K562 (cell line): ENCODE measurements at regions not wholly inside any gene's neighbourhood (a gene's known extent, or its start where the extent isn't known, plus 50 kb on each side); places are given as distances from the start of the nearest gene placed in this dataset.

ENCODE experiments used
- CHCHD3 ChIP-seq: fragments of 250-450 bp; sonication (Bioruptor Pico); IDR thresholded peaks from 2 replicates; pipeline ENCODE4 v2.1.2; 2022; ENCODE audit warnings: mild to moderate bottlenecking
- LEF1 ChIP-seq: fragments of 450-650 bp; IDR thresholded peaks from 2 replicates; pipeline ENCODE4 v1.6.1; 2016; ENCODE audit warnings: mild to moderate bottlenecking
- MED1 ChIP-seq: sonication (generic); formaldehyde crosslinking; IDR thresholded peaks from 2 replicates; pipeline ENCODE4 v1.8.1; 2023; ENCODE audit warnings: missing genetic modification reagents, borderline replicate concordance
- POLR2A ChIP-seq: fragments of 450-650 bp; conservative IDR thresholded peaks from 2 replicates; pipeline ENCODE4 v1.6.1; 2016
- PRPF4 ChIP-seq: fragments of 200-400 bp; formaldehyde crosslinking; IDR thresholded peaks from one replicate; pipeline ENCODE4 v1.6.1; 2017; ENCODE audit warnings: low read length, low read depth, mild to moderate bottlenecking; ENCODE audit not compliant: insufficient read depth, poor library complexity, severe bottlenecking
- SMAD4 ChIP-seq: fragments of 250-450 bp; sonication (Bioruptor Pico); conservative IDR thresholded peaks from 2 replicates; pipeline ENCODE4 v1.8.0; 2021; ENCODE audit warnings: inconsistent platforms, mild to moderate bottlenecking, moderate library complexity
- TEAD2 ChIP-seq: fragments of 450-650 bp; IDR thresholded peaks from 2 replicates; pipeline ENCODE4 v1.6.1; 2016; ENCODE audit warnings: missing genetic modification characterization, control low read depth, missing compliant biosample characterization
- ZNF174 ChIP-seq: fragments of 250-450 bp; sonication (Bioruptor Pico); IDR thresholded peaks from 2 replicates; pipeline ENCODE4 v1.4.0; 2020; ENCODE audit warnings: mild to moderate bottlenecking
- TF ChIP-seq, protein P1 (sequence below), 3 experiments: IDR thresholded peaks in 2 of 3; conservative IDR thresholded peaks in 1 of 3; 2 replicates each; pipeline ENCODE4 v1.5.1; 2011 to 2012; ENCODE audit warnings: low read length in 3 of 3, mild to moderate bottlenecking in 3 of 3, control low read depth in 2 of 3, improper control_type of control experiment in 1 of 3, inconsistent platforms in 1 of 3, low read depth in 1 of 3, mixed read lengths in 1 of 3, moderate library complexity in 1 of 3; ENCODE audit not compliant: insufficient read depth in 2 of 3
- TF ChIP-seq, protein P2 (sequence below): sonication (generic); formaldehyde crosslinking; IDR thresholded peaks from 2 replicates; pipeline ENCODE4 v1.9.0; 2022; ENCODE audit warnings: mild to moderate bottlenecking, missing genetic modification reagents

DNA sequence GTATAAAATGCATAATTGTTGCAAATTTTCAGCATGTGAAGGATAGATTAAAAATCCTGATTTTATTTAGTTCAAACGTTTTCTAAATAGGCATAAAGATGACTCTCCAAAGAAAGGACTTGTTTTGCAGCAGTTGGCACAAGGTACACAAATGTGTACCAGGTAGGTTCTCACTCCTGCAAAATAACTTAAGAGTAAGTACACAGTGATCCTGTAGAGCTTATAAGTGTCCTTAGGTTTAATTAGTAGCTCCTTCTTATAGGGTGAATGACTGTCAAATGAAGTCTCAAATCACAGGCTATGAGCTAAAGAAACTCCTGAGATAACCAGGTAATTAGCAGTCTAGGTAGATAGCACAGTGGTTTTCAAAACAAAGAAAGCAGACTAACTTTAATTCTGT is 330.6 kb upstream of the MDGA2 start:
- TF ChIP-seq PRPF4, result no peak
- no peak for TF ChIP-seq SMAD4 (CRISPR knock-in tag)
- no peak for TF ChIP-seq ZNF174 (CRISPR knock-in tag)
- TF ChIP-seq, protein P1, sequence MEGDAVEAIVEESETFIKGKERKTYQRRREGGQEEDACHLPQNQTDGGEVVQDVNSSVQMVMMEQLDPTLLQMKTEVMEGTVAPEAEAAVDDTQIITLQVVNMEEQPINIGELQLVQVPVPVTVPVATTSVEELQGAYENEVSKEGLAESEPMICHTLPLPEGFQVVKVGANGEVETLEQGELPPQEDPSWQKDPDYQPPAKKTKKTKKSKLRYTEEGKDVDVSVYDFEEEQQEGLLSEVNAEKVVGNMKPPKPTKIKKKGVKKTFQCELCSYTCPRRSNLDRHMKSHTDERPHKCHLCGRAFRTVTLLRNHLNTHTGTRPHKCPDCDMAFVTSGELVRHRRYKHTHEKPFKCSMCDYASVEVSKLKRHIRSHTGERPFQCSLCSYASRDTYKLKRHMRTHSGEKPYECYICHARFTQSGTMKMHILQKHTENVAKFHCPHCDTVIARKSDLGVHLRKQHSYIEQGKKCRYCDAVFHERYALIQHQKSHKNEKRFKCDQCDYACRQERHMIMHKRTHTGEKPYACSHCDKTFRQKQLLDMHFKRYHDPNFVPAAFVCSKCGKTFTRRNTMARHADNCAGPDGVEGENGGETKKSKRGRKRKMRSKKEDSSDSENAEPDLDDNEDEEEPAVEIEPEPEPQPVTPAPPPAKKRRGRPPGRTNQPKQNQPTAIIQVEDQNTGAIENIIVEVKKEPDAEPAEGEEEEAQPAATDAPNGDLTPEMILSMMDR (IDR thresholded peaks at IDR 0.05 in 2 of 3, conservative IDR thresholded peaks at IDR 0.05 in 1 of 3; ENCODE audit: insufficient read depth in 2 of 3, low read depth in 1 of 3, low read length in 3 of 3), result no peak
- TF ChIP-seq MED1 (CRISPR knock-in tag), result no peak
- TF ChIP-seq POLR2A, result no peak
- TF ChIP-seq CHCHD3, result no peak
- TF ChIP-seq, protein P2, sequence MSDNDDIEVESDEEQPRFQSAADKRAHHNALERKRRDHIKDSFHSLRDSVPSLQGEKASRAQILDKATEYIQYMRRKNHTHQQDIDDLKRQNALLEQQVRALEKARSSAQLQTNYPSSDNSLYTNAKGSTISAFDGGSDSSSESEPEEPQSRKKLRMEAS (CRISPR knock-in tag), result no peak
- no peak for TF ChIP-seq LEF1
- TF ChIP-seq TEAD2 (tag), result no peak
